Embryonic facial prominence (tissue), 1 donor: ENCODE measurements at regions not wholly inside any gene's neighbourhood (a gene's known extent, or its start where the extent isn't known, plus 50 kb on each side); places are given as distances from the start of the nearest gene placed in this dataset.

Experiments
- DNase-seq: peaks from one replicate; pipeline ENCODE4 v3.0.0-alpha.2; 2016; ENCODE audit errors: extremely low spot score

DNA sequence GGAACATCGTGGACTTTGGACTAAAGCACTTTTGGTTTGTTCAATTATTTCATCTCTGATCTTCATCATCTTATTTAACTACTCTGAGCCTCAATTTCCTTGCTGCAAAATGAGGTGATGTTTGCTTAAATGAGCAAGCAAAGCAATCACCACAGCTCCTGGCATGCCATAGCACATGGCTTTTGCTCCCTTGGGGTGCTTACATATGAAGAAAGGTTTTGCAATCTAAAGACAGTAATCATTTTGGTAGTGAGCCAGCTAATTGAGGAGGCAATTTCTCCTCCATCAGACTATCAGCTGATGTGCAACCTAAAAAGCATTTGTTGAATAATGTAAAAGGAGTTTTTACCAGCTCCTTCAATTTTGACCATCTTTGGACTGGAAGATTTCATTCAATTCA lies 68.8 kb upstream of the KCNJ15 start:
- DNase-seq: no peak

DNA sequence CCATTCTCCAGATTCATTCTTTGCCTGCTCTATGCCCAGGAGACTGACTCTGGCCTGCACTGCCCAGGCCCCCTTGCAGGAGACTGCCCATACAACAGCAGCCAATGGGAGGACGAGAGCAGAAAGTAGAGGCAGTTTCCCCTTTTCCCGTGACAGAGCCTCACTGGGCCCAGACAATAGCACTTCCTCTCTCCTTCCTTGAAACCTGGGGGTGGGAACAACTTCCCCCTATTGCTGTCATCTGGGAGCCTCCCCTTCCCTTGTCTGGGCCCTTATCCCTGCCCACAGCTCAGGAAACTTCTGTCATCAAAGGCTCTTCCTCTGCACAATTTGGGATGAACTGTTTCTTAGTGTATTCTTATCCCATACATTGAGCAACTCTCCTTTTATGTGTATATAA lies 60.8 kb upstream of the KCNJ15 start:
- DNase-seq: no peak

DNA sequence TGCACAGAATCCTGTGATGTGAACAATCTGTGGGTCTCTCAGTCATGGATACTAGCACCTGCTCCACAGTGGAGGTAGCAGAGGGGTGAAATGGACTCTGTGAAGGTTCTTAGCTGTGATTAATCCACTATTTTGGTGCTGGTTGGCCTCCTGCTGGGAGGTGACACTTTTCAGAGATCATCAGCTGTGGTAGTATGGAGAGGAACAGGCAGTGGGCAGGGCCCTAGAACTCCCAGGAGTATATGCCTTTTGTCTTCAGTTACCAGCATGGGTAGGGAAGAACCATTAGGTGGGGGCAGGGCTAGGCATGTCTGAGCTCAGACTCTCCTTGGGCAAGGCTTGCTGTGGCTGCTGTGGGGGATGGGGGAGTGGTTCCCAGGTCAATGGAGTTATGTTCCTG lies 54.0 kb upstream of the KCNJ15 start:
- DNase-seq: no peak

DNA sequence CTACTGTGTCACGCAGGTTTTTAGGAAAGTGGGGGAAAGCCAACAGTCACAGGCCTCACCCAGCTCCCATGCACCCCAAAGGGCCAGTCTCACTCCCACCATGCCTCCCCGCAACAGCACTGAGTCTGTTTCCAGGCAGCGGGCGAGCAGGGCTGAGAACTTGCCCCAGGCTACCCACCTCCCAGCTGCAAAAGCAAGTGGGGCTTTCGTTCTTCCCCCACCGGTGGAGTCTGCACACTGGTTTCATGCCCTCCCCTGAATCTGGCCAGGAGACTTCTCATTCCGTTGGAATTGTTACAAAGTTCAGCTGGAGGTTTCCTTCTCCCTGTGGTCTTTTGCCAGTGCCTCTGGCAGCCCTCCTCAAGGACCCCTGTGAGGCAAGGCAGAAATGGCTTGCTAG lies 53.6 kb upstream of the KCNJ15 start:
- DNase-seq: no peak

DNA sequence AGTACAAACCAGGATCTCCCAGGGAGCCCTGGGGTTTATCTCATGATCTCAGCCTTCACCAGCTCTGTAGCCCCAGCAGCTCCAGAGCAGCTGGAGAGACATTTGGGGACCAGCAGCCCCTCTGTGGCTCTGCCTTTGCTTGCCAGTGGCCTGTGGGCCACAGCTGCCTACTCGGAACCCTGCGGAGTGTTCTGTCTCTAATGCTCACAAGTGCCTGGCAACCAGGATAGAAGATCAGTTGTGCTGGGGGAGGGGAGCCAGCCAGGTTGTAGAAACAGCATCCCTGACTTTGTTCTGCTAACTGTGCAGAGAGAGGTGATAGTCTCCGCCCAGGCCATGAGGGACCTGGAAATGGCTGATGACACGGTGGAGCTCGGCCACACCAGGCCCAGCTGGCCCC lies 50.9 kb upstream of the KCNJ15 start:
- no peak for DNase-seq

DNA sequence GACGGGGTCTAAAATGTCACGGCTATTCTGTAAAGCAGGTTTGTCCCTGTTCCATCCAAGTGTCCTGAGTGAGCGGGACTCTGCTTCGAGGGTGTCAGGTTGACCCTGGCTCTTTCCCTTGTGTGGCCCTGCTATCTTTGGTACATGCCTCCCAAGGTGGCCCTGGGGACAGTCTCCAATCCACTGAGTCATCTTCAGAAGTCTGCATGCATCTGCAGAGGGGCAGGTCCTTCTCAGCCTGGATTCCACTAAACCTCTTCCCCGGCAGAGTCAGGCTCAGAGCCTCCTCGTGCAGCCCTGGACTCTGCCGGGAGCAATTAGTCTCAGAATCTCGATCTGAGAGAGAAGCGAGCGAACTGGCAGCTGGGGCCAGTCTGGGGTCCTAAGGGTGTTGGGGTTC lies 50.1 kb upstream of the KCNJ15 start:
- DNase-seq: no peak
